Neural cell (in vitro differentiated cells): ENCODE measurements at regions not wholly inside any gene's neighbourhood (a gene's known extent, or its start where the extent isn't known, plus 50 kb on each side); places are given as distances from the start of the nearest gene placed in this dataset.

Experiments
- CTCF ChIP-seq: fragments of 450-650 bp; IDR thresholded peaks from 2 replicates; pipeline ENCODE4 v1.5.1; 2014; ENCODE audit warnings: antibody characterized with exemption, mild to moderate bottlenecking, moderate library complexity; ENCODE audit not compliant: poor library complexity, severe bottlenecking
- EP300 ChIP-seq: fragments of 450-650 bp; conservative IDR thresholded peaks from 2 replicates; pipeline ENCODE4 v1.6.1; 2014; ENCODE audit warnings: antibody characterized with exemption, mild to moderate bottlenecking, moderate library complexity; ENCODE audit not compliant: poor library complexity, severe bottlenecking
- EZH2 ChIP-seq: fragments of 200-600, 300-800 bp; shearing (Covaris generic), sonication (generic); IDR thresholded peaks from 2 replicates; pipeline ENCODE4 v1.6.1; 2014; ENCODE audit warnings: antibody characterized with exemption, low read length, borderline replicate concordance, mild to moderate bottlenecking; ENCODE audit not compliant: insufficient read depth, poor library complexity, severe bottlenecking
- MXI1 ChIP-seq: fragments of 450-650 bp; conservative IDR thresholded peaks from 2 replicates; pipeline ENCODE4 v1.6.1; 2014; ENCODE audit warnings: antibody characterized with exemption, mild to moderate bottlenecking; ENCODE audit not compliant: poor library complexity, severe bottlenecking
- POLR2AphosphoS5 ChIP-seq: IDR thresholded peaks from 2 replicates; pipeline ENCODE4 v1.6.1; 2012
- REST ChIP-seq: IDR thresholded peaks from 2 replicates; pipeline ENCODE4 v1.6.1; 2012; ENCODE audit warnings: borderline replicate concordance
- SMC3 ChIP-seq: fragments of 450-650 bp; conservative IDR thresholded peaks from 2 replicates; pipeline ENCODE4 v1.6.1; 2014; ENCODE audit warnings: antibody characterized with exemption, mild to moderate bottlenecking, moderate library complexity; ENCODE audit not compliant: poor library complexity
- TAF1 ChIP-seq: IDR thresholded peaks from 2 replicates; pipeline ENCODE4 v1.6.1; 2012; ENCODE audit warnings: low read depth

- TF ChIP-seq REST, result no peak
- no peak for TF ChIP-seq EZH2
- no peak for TF ChIP-seq CTCF
- no peak for TF ChIP-seq EP300
- no peak for TF ChIP-seq SMC3
- TF ChIP-seq POLR2AphosphoS5, result no peak
- no peak for TF ChIP-seq MXI1
- no peak for TF ChIP-seq TAF1
Observed at GRCh38 chr1:57968321-57968720, 544.5 kb upstream of the DAB1 start.
